ENCODE measurements at regions not wholly inside any gene's neighbourhood (a gene's known extent, or its start where the extent isn't known, plus 50 kb on each side); places are given as distances from the start of the nearest gene placed in this dataset.

- H3K18ac ChIP-seq (ENCODE audit: low read length) = no peak overlapping the region
- no peak overlapping the region for H3K23ac ChIP-seq (ENCODE audit: low read depth, low read length, poor library complexity)
- H2AFZ ChIP-seq (ENCODE audit: low read length) = no peak overlapping the region
- H2BK12ac ChIP-seq (ENCODE audit: low read length) = no peak overlapping the region
- no peak overlapping the region for H3K4me2 ChIP-seq (ENCODE audit: insufficient read depth, low read length, poor library complexity, severe bottlenecking)
- H3K79me1 ChIP-seq (ENCODE audit: low read depth, low read length) = no peaks in the 10 kb centered on the region
- no CpG with 5 or more reads among the region's 2 CpGs for WGBS, 2 donors (ENCODE audit: extremely low coverage in 2 of 2, insufficient read length in 2 of 2, insufficient replicate concordance in 1 of 2)
- H4K8ac ChIP-seq (ENCODE audit: low read depth, low read length) = no peak overlapping the region
- H3K4me1 ChIP-seq (ENCODE audit: control insufficient read depth in 2 of 2, insufficient read depth in 1 of 2, low read depth in 1 of 2, low read length in 2 of 2) = peaks cover 0 to 1% of the 10 kb centered on the region in 2 donors
- no peak overlapping the region for H3K9ac ChIP-seq (ENCODE audit: low read depth, low read length, poor library complexity)
- no peak overlapping the region for H3K14ac ChIP-seq (ENCODE audit: low read length)
- no peak overlapping the region for H2BK5ac ChIP-seq (ENCODE audit: low read length)
- DNase-seq (ENCODE audit: low spot score) = no peak
- H4K91ac ChIP-seq (ENCODE audit: low read depth, low read length, poor library complexity) = no peak overlapping the region
- H3K4me3 ChIP-seq (ENCODE audit: low read length in 2 of 2) = no peak overlapping the region
- H3K36me3 ChIP-seq (replicated peaks in 1 of 2; ENCODE audit: control insufficient read depth in 2 of 2, insufficient read depth in 2 of 2, low read length in 2 of 2) = no peaks in the 10 kb centered on the region
- H2BK15ac ChIP-seq (ENCODE audit: low read length) = no peak overlapping the region
- peaks cover 0 to 26% (median 0%) of the 10 kb centered on the region in 3 experiments for H3K27me3 ChIP-seq (ENCODE audit: control insufficient read depth in 3 of 3, insufficient read depth in 3 of 3, low read depth in 1 of 3, low read length in 3 of 3)
- H3K4ac ChIP-seq (ENCODE audit: low read length) = no peak overlapping the region
- no peak overlapping the region for H3K27ac ChIP-seq (replicated peaks; ENCODE audit: low read length)
- no peak overlapping the region for H2BK120ac ChIP-seq (ENCODE audit: low read depth, low read length)
- H3K9me3 ChIP-seq (replicated peaks in 1 of 2; ENCODE audit: control insufficient read depth in 2 of 2, insufficient read depth in 1 of 2, low read depth in 1 of 2, low read length in 2 of 2) = no peaks in the 10 kb centered on the region
- no peak overlapping the region for H2AK5ac ChIP-seq (ENCODE audit: low read depth, low read length)
These were observed 150.1 kb upstream of the SERTAD2 start for GRCh38 chr2:64803776-64804175.

DNA sequence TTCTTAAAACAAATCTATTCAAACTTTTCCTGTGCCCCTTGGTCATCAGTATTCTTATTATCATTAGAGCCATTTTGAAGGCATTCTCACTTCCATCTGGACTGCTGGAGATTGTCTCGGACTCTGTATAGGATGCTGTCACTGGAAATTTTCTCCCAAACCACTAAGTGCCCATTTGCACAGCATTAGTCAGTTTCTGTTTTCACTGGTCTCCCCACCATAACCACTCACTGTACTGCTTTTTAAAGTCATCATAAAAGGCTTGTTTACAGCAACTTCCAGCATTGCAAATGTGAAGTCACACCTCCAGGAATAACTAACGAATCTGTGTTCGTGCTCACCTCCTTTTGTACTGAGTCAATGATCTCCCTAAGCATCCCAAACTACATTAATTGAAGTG lies 150.9 kb upstream of the SERTAD2 start:
- Histone ChIP-seq H3K4ac (ENCODE audit: low read length) (no peak overlapping the region), H3K36me3 (replicated peaks in 1 of 2; ENCODE audit: control insufficient read depth in 2 of 2, insufficient read depth in 2 of 2, low read length in 2 of 2) (no peaks in the 10 kb centered on the region), H2BK5ac (ENCODE audit: low read length) (no peak overlapping the region), H3K4me2 (ENCODE audit: insufficient read depth, low read length, poor library complexity, severe bottlenecking) (no peak overlapping the region), H3K27me3 (ENCODE audit: control insufficient read depth in 3 of 3, insufficient read depth in 3 of 3, low read depth in 1 of 3, low read length in 3 of 3) (peaks cover 0 to 23% (median 0%) of the 10 kb centered on the region in 3 experiments), H3K9me3 (replicated peaks in 1 of 2; ENCODE audit: control insufficient read depth in 2 of 2, insufficient read depth in 1 of 2, low read depth in 1 of 2, low read length in 2 of 2) (no peaks in the 10 kb centered on the region), H3K9ac (ENCODE audit: low read depth, low read length, poor library complexity) (no peak overlapping the region), H4K8ac (ENCODE audit: low read depth, low read length) (no peak overlapping the region), H3K79me1 (ENCODE audit: low read depth, low read length) (no peaks in the 10 kb centered on the region), H3K14ac (ENCODE audit: low read length) (no peak overlapping the region), H2BK15ac (ENCODE audit: low read length) (no peak overlapping the region), H2BK12ac (ENCODE audit: low read length) (no peak overlapping the region), H3K4me1 (ENCODE audit: control insufficient read depth in 2 of 2, insufficient read depth in 1 of 2, low read depth in 1 of 2, low read length in 2 of 2) (peaks cover 0 to 1% of the 10 kb centered on the region in 2 donors), H2AFZ (ENCODE audit: low read length) (no peak overlapping the region), H3K4me3 (ENCODE audit: low read length in 2 of 2) (no peak overlapping the region), H4K91ac (ENCODE audit: low read depth, low read length, poor library complexity) (no peak overlapping the region), H2BK120ac (ENCODE audit: low read depth, low read length) (no peak overlapping the region), H3K18ac (ENCODE audit: low read length) (no peak overlapping the region), H3K23ac (ENCODE audit: low read depth, low read length, poor library complexity) (no peak overlapping the region), H3K27ac (replicated peaks; ENCODE audit: low read length) (no peak overlapping the region), H2AK5ac (ENCODE audit: low read depth, low read length) (no peak overlapping the region)
- DNase-seq (ENCODE audit: low spot score) = no peak
- no CpG with 5 or more reads among the region's 3 CpGs for WGBS, 2 donors (ENCODE audit: extremely low coverage in 2 of 2, insufficient read length in 2 of 2, insufficient replicate concordance in 1 of 2)

GRCh38 chr2:64807417-64807816 lies 153.7 kb upstream of the SERTAD2 start:
- H3K79me1 ChIP-seq (ENCODE audit: low read depth, low read length) = no peaks in the 10 kb centered on the region
- H2AK5ac ChIP-seq (ENCODE audit: low read depth, low read length) = no peak overlapping the region
- H3K4me2 ChIP-seq (ENCODE audit: insufficient read depth, low read length, poor library complexity, severe bottlenecking) = no peak overlapping the region
- H2BK5ac ChIP-seq (ENCODE audit: low read length) = no peak overlapping the region
- no peak for DNase-seq (ENCODE audit: low spot score)
- peaks cover 0 to 16% (median 0%) of the 10 kb centered on the region in 3 experiments for H3K27me3 ChIP-seq (ENCODE audit: control insufficient read depth in 3 of 3, insufficient read depth in 3 of 3, low read depth in 1 of 3, low read length in 3 of 3)
- H3K23ac ChIP-seq (ENCODE audit: low read depth, low read length, poor library complexity) = no peak overlapping the region
- no peak overlapping the region for H4K8ac ChIP-seq (ENCODE audit: low read depth, low read length)
- H3K27ac ChIP-seq (replicated peaks; ENCODE audit: low read length) = no peak overlapping the region
- no peak overlapping the region for H2BK12ac ChIP-seq (ENCODE audit: low read length)
- H3K9ac ChIP-seq (ENCODE audit: low read depth, low read length, poor library complexity) = no peak overlapping the region
- peaks cover 0 to 1% of the 10 kb centered on the region in 2 donors for H3K4me1 ChIP-seq (ENCODE audit: control insufficient read depth in 2 of 2, insufficient read depth in 1 of 2, low read depth in 1 of 2, low read length in 2 of 2)
- no peak overlapping the region for H4K91ac ChIP-seq (ENCODE audit: low read depth, low read length, poor library complexity)
- no peaks in the 10 kb centered on the region for H3K36me3 ChIP-seq (replicated peaks in 1 of 2; ENCODE audit: control insufficient read depth in 2 of 2, insufficient read depth in 2 of 2, low read length in 2 of 2)
- no peak overlapping the region for H3K4me3 ChIP-seq (ENCODE audit: low read length in 2 of 2)
- WGBS, 2 donors (ENCODE audit: extremely low coverage in 2 of 2, insufficient read length in 2 of 2, insufficient replicate concordance in 1 of 2) = no CpG with 5 or more reads among the region's 4 CpGs
- H3K4ac ChIP-seq (ENCODE audit: low read length) = no peak overlapping the region
- no peak overlapping the region for H2AFZ ChIP-seq (ENCODE audit: low read length)
- H3K9me3 ChIP-seq (replicated peaks in 1 of 2; ENCODE audit: control insufficient read depth in 2 of 2, insufficient read depth in 1 of 2, low read depth in 1 of 2, low read length in 2 of 2) = no peaks in the 10 kb centered on the region
- no peak overlapping the region for H3K14ac ChIP-seq (ENCODE audit: low read length)
- H2BK15ac ChIP-seq (ENCODE audit: low read length) = no peak overlapping the region
- no peak overlapping the region for H2BK120ac ChIP-seq (ENCODE audit: low read depth, low read length)
- no peak overlapping the region for H3K18ac ChIP-seq (ENCODE audit: low read length)

DNA sequence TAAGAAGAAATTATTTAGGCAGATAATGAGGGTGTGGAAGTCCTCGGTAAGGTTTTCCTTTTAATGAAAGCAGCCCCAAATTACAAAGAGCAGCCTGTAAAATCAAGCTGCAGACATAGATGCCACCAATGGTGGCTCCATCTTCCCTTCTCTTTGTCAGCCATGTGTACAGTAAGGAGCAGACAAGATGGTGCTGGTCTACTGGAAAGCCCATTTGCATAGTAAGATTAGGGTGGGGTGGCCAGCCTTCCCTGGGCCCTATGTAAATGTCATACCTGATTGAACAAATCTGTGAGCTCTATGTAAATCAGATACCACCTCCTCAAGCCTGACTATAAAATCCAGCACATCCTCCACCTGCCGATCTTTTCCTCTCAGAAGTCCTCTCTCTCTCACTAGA lies 154.4 kb upstream of the SERTAD2 start:
- no peak for DNase-seq (ENCODE audit: low spot score)
- no peak overlapping the region for H3K14ac ChIP-seq (ENCODE audit: low read length)
- H3K4me2 ChIP-seq (ENCODE audit: insufficient read depth, low read length, poor library complexity, severe bottlenecking) = no peak overlapping the region
- no peak overlapping the region for H4K8ac ChIP-seq (ENCODE audit: low read depth, low read length)
- H2BK12ac ChIP-seq (ENCODE audit: low read length) = no peak overlapping the region
- no peak overlapping the region for H2BK120ac ChIP-seq (ENCODE audit: low read depth, low read length)
- no peak overlapping the region for H3K23ac ChIP-seq (ENCODE audit: low read depth, low read length, poor library complexity)
- no peak overlapping the region for H3K4ac ChIP-seq (ENCODE audit: low read length)
- H3K36me3 ChIP-seq (replicated peaks in 1 of 2; ENCODE audit: control insufficient read depth in 2 of 2, insufficient read depth in 2 of 2, low read length in 2 of 2) = no peaks in the 10 kb centered on the region
- no peak overlapping the region for H3K27ac ChIP-seq (replicated peaks; ENCODE audit: low read length)
- H4K91ac ChIP-seq (ENCODE audit: low read depth, low read length, poor library complexity) = no peak overlapping the region
- H2BK5ac ChIP-seq (ENCODE audit: low read length) = no peak overlapping the region
- no CpG with 5 or more reads among the region's 2 CpGs for WGBS, 2 donors (ENCODE audit: extremely low coverage in 2 of 2, insufficient read length in 2 of 2, insufficient replicate concordance in 1 of 2)
- no peak overlapping the region for H3K18ac ChIP-seq (ENCODE audit: low read length)
- no peak overlapping the region for H2AK5ac ChIP-seq (ENCODE audit: low read depth, low read length)
- H2AFZ ChIP-seq (ENCODE audit: low read length) = no peak overlapping the region
- peaks cover 0 to 1% of the 10 kb centered on the region in 2 donors for H3K4me1 ChIP-seq (ENCODE audit: control insufficient read depth in 2 of 2, insufficient read depth in 1 of 2, low read depth in 1 of 2, low read length in 2 of 2)
- no peaks in the 10 kb centered on the region for H3K79me1 ChIP-seq (ENCODE audit: low read depth, low read length)
- H3K4me3 ChIP-seq (ENCODE audit: low read length in 2 of 2) = no peak overlapping the region
- H3K9ac ChIP-seq (ENCODE audit: low read depth, low read length, poor library complexity) = no peak overlapping the region
- peaks cover 0 to 19% (median 0%) of the 10 kb centered on the region in 3 experiments for H3K27me3 ChIP-seq (ENCODE audit: control insufficient read depth in 3 of 3, insufficient read depth in 3 of 3, low read depth in 1 of 3, low read length in 3 of 3)
- no peaks in the 10 kb centered on the region for H3K9me3 ChIP-seq (replicated peaks in 1 of 2; ENCODE audit: control insufficient read depth in 2 of 2, insufficient read depth in 1 of 2, low read depth in 1 of 2, low read length in 2 of 2)
- H2BK15ac ChIP-seq (ENCODE audit: low read length) = no peak overlapping the region
